SK-N-SH (cell line): ENCODE measurements at regions not wholly inside any gene's neighbourhood (a gene's known extent, or its start where the extent isn't known, plus 50 kb on each side); places are given as distances from the start of the nearest gene placed in this dataset.

Experiments used
- CTCF ChIA-PET: fragments of 300-600, 350-600 bp; formaldehyde crosslinking; extraction: SDS; loops from one replicate; lab custom pipeline; 2021; lab: Yijun Ruan, JAX
- POLR2A ChIA-PET: fragments of 350-600 bp; sonication (Branson Sonifier 250); formaldehyde crosslinking; extraction: SDS; loops from one replicate; lab custom pipeline; 2020; ENCODE audit warnings: antibody characterized with exemption, inconsistent platforms; lab: Yijun Ruan, JAX
- DNase-seq: peaks from one replicate; pipeline ENCODE4 v3.0.0; 2012
- H2AFZ ChIP-seq: fragments of 200-600 bp; sonication (generic); 2 replicates; pipeline ENCODE4 v1.8.1; 2016; ENCODE audit warnings: antibody characterized with exemption, mild to moderate bottlenecking, low read depth
- H3F3A ChIP-seq: fragments of 200-600 bp; sonication (generic); replicated peaks from 2 replicates; pipeline ENCODE3; 2016; ENCODE audit warnings: antibody characterized with exemption, mild to moderate bottlenecking; ENCODE audit not compliant: insufficient read depth
- H3K27ac ChIP-seq, 2 experiments: fragments of 200-500 bp in 1 of 2; fragments of 200-600 bp in 1 of 2; sonication (Bioruptor generic) in 1 of 2; sonication (generic), shearing (Covaris generic) in 1 of 2; 2 replicates each; pipeline versions ENCODE4 v1.5.1 to v1.6.1; 2014 to 2016; ENCODE audit warnings: low read depth in 2 of 2, inconsistent platforms in 1 of 2, low read length in 1 of 2, mild to moderate bottlenecking in 1 of 2, mixed read lengths in 1 of 2
- H3K27me3 ChIP-seq: fragments of 200-600 bp; sonication (generic), shearing (Covaris generic); 2 replicates; pipeline ENCODE4 v1.6.1; 2016; ENCODE audit warnings: mixed run types; ENCODE audit not compliant: insufficient read depth
- H3K36me3 ChIP-seq, 2 experiments: fragments of 200-500 bp in 1 of 2; fragments of 200-600 bp in 1 of 2; sonication (Bioruptor generic) in 1 of 2; sonication (generic) in 1 of 2; replicated peaks in 1 of 2; 2 replicates each; pipeline versions ENCODE3 to v1.5.1; 2014 to 2016; ENCODE audit warnings: low read length in 1 of 2, mild to moderate bottlenecking in 1 of 2; ENCODE audit not compliant: insufficient read depth in 2 of 2, control insufficient read depth in 1 of 2
- H3K4me1 ChIP-seq, 2 experiments: fragments of 200-500 bp in 1 of 2; fragments of 200-600 bp in 1 of 2; sonication (Bioruptor generic) in 1 of 2; sonication (generic), shearing (Covaris generic) in 1 of 2; 2 replicates each; pipeline versions ENCODE4 v1.5.1 to v1.6.1; 2014 to 2016; ENCODE audit warnings: low read depth in 1 of 2, low read length in 1 of 2, mixed run types in 1 of 2; ENCODE audit not compliant: insufficient read depth in 2 of 2, control insufficient read depth in 1 of 2
- H3K4me2 ChIP-seq: fragments of 200-600 bp; sonication (generic), shearing (Covaris generic); 2 replicates; pipeline ENCODE4 v1.6.1; 2017; ENCODE audit warnings: mixed run types
- H3K4me3 ChIP-seq, 2 experiments: fragments of 200-500 bp in 1 of 2; fragments of 200-600 bp in 1 of 2; sonication (Bioruptor generic) in 1 of 2; sonication (generic), shearing (Covaris generic) in 1 of 2; 2 replicates each; pipeline versions ENCODE4 v1.5.1 to v1.8.1; 2014 to 2016; ENCODE audit warnings: low read depth in 2 of 2, inconsistent platforms in 1 of 2, low read length in 1 of 2, mild to moderate bottlenecking in 1 of 2, mixed read lengths in 1 of 2, moderate library complexity in 1 of 2
- H3K79me2 ChIP-seq: fragments of 200-600 bp; sonication (generic); 2 replicates; pipeline ENCODE4 v1.8.1; 2017; ENCODE audit warnings: mild to moderate bottlenecking; ENCODE audit not compliant: insufficient read depth
- H3K9ac ChIP-seq: fragments of 200-600 bp; sonication (generic); 2 replicates; pipeline ENCODE4 v1.6.1; 2017; ENCODE audit warnings: mixed run types
- H3K9me2 ChIP-seq: fragments of 200-600 bp; sonication (generic); 2 replicates; pipeline ENCODE4 v1.6.1; 2017; ENCODE audit warnings: mixed run types
- H3K9me3 ChIP-seq: fragments of 200-600 bp; sonication (generic); 2 replicates; pipeline ENCODE4 v1.6.1; 2017; ENCODE audit warnings: mixed run types, mild to moderate bottlenecking, moderate library complexity
- H4K20me1 ChIP-seq: fragments of 200-600 bp; sonication (generic); 2 replicates; pipeline ENCODE4 v1.6.1; 2017; ENCODE audit warnings: mild to moderate bottlenecking, mixed run types; ENCODE audit not compliant: insufficient read depth
- EP300 ChIP-seq, 2 experiments: IDR thresholded peaks; 2 replicates each; pipeline versions ENCODE4 v1.4.0 to v1.6.1; 2012; ENCODE audit warnings: borderline replicate concordance in 1 of 2, low read depth in 1 of 2, low read length in 1 of 2
- EZH2phosphoT487 ChIP-seq: fragments of 200-600 bp; sonication (generic); IDR thresholded peaks from 2 replicates; pipeline ENCODE4 v1.6.1; 2017; ENCODE audit warnings: low read depth, mixed run types, mild to moderate bottlenecking, antibody characterized with exemption, moderate library complexity, borderline replicate concordance
- FOXJ3 ChIP-seq: sonication (generic); formaldehyde crosslinking; IDR thresholded peaks from 2 replicates; pipeline ENCODE4 v1.5.1; 2020; ENCODE audit warnings: mild to moderate bottlenecking, missing genetic modification reagents
- FOXM1 ChIP-seq: IDR thresholded peaks from 2 replicates; pipeline ENCODE4 v1.4.0; 2012; ENCODE audit warnings: low read depth, mild to moderate bottlenecking
- JUND ChIP-seq: IDR thresholded peaks from 2 replicates; pipeline ENCODE4 v1.4.0; 2012
- MAX ChIP-seq: IDR thresholded peaks from 2 replicates; pipeline ENCODE4 v1.4.0; 2012; ENCODE audit warnings: low read depth
- NRF1 ChIP-seq: IDR thresholded peaks from 2 replicates; pipeline ENCODE4 v1.6.1; 2012; ENCODE audit warnings: low read depth, mild to moderate bottlenecking, low read length
- POLR2AphosphoS5 ChIP-seq: IDR thresholded peaks from 2 replicates; pipeline ENCODE4 v1.6.1; 2012; ENCODE audit warnings: low read depth, low read length
- RCOR1 ChIP-seq: fragments of 150-350 bp; IDR thresholded peaks from 2 replicates; pipeline ENCODE4 v1.6.1; 2017; ENCODE audit warnings: antibody characterized with exemption, low read length
- REST ChIP-seq: IDR thresholded peaks from 2 replicates; pipeline ENCODE4 v1.6.1; 2012; ENCODE audit warnings: mild to moderate bottlenecking, low read depth, low read length, moderate library complexity
- RFX5 ChIP-seq: IDR thresholded peaks from 2 replicates; pipeline ENCODE4 v1.6.1; 2012; ENCODE audit warnings: mild to moderate bottlenecking, improper control_type of control experiment, low read length
- SIN3A ChIP-seq: IDR thresholded peaks from 2 replicates; pipeline ENCODE4 v1.6.1; 2012; ENCODE audit warnings: low read depth, mild to moderate bottlenecking, low read length, moderate library complexity, borderline replicate concordance
- SMC3 ChIP-seq: IDR thresholded peaks from 2 replicates; pipeline ENCODE4 v1.6.1; 2012; ENCODE audit warnings: low read depth, low read length, improper control_type of control experiment
- TAF1 ChIP-seq: IDR thresholded peaks from 2 replicates; pipeline ENCODE4 v1.6.1; 2012; ENCODE audit warnings: low read depth, mild to moderate bottlenecking, low read length, moderate library complexity, borderline replicate concordance
- TCF12 ChIP-seq: IDR thresholded peaks from 2 replicates; pipeline ENCODE4 v1.4.0; 2012
- ZBTB33 ChIP-seq: IDR thresholded peaks from 2 replicates; pipeline ENCODE4 v1.4.0; 2012; ENCODE audit warnings: low read depth, borderline replicate concordance
- WGBS: methylation state at CpG from one replicate; pipeline ENCODE4 v1.1.6; 2017; ENCODE audit warnings: low lambda C conversion rate; 5-methylcytosine and 5-hydroxymethylcytosine counted together

- Histone ChIP-seq H3K27me3 (no peaks in the 10 kb centered on the region), H3K4me3 (no peak overlapping the region), H2AFZ (no peak overlapping the region), H3F3A (no peaks in the 10 kb centered on the region), H4K20me1 (no peaks in the 10 kb centered on the region), H3K9ac (no peak overlapping the region), H3K9me2 (no peaks in the 10 kb centered on the region), H3K79me2 (no peaks in the 10 kb centered on the region), H3K9me3 (no peaks in the 10 kb centered on the region), H3K36me3 (no peaks in the 10 kb centered on the region), H3K4me1 (no peaks in the 10 kb centered on the region), H3K4me2 (no peak overlapping the region), H3K27ac (no peak overlapping the region)
- POLR2A ChIA-PET, result no interaction called here
- no peak for DNase-seq
- TF ChIP-seq TCF12 (no peak), FOXM1 (no peak), EP300 (IDR thresholded peaks at IDR 0.05; ENCODE audit: borderline replicate concordance in 1 of 2, low read depth in 1 of 2, low read length in 1 of 2) (no peak), ZBTB33 (no peak), FOXJ3 (CRISPR knock-in tag) (no peak), SMC3 (no peak), MAX (no peak), JUND (no peak), REST (no peak), RCOR1 (no peak)
- CTCF ChIA-PET, result no interaction called here
These were observed 56.0 kb upstream of the LHX1 start for GRCh38 chr17:36881323-36881722.

- Histone ChIP-seq H3F3A (no peaks in the 10 kb centered on the region), H3K36me3 (no peaks in the 10 kb centered on the region), H4K20me1 (no peaks in the 10 kb centered on the region), H3K9me3 (no peaks in the 10 kb centered on the region), H3K79me2 (no peaks in the 10 kb centered on the region), H3K9me2 (no peaks in the 10 kb centered on the region), H3K4me3 (no peak overlapping the region), H3K4me1 (peaks cover 0 to 2% of the 10 kb centered on the region in 2 experiments; a peak in 1 of 4 replicates), H3K27ac (no peak overlapping the region), H3K4me2 (no peak overlapping the region), H3K27me3 (no peaks in the 10 kb centered on the region; the same call in none of the 2 replicates), H3K9ac (no peak overlapping the region)
- POLR2A ChIA-PET, result no interaction called here
- WGBS, result 75% methylated on average over 23 of the region's 27 CpGs
- CTCF ChIA-PET, result no interaction called here
- TF ChIP-seq RFX5 (no peak), JUND (no peak), RCOR1 (no peak), TAF1 (no peak), EZH2phosphoT487 (no peak), POLR2AphosphoS5 (no peak), REST (no peak), NRF1 (no peak), SIN3A (no peak)
- TF ChIP-seq, all 33 proteins: peak for 0
- no peak for DNase-seq
- no peak overlapping the region for H2AFZ ChIP-seq
These were observed 52.7 kb upstream of the LHX1 start for GRCh38 chr17:36884495-36885152.
